Transverse colon (tissue), 4 donors: ENCODE measurements at regions not wholly inside any gene's neighbourhood (a gene's known extent, or its start where the extent isn't known, plus 50 kb on each side); places are given as distances from the start of the nearest gene placed in this dataset.

Experiments
- DNase-seq: peaks from one replicate; pipeline ENCODE4 v3.0.0-alpha.2; 2019
- H3K27ac ChIP-seq, 4 donors: fragments of 200-600 bp; sonication (generic); 2 replicates each; pipeline ENCODE4 v1.5.1; 2016 to 2018; ENCODE audit warnings: inconsistent platforms in 4 of 4
- H3K27me3 ChIP-seq: fragments of 200-600 bp; sonication (generic); 2 replicates; pipeline ENCODE4 v1.5.1; 2017; ENCODE audit warnings: inconsistent platforms
- H3K36me3 ChIP-seq, 4 donors: fragments of 200-600 bp; sonication (generic); 2 replicates each; pipeline ENCODE4 v1.5.1; 2017 to 2019; ENCODE audit warnings: inconsistent platforms in 4 of 4
- H3K4me1 ChIP-seq, 4 donors: fragments of 200-600 bp; sonication (generic); 2 replicates each; pipeline ENCODE4 v1.5.1; 2017 to 2020; ENCODE audit warnings: inconsistent platforms in 4 of 4
- H3K4me3 ChIP-seq, 4 donors: fragments of 200-600 bp; sonication (generic); 1 replicate in 1 of 4; 2 replicates in 3 of 4; pipeline versions ENCODE4 v1.5.1 to v1.6.1; 2017 to 2019; ENCODE audit warnings: inconsistent platforms in 4 of 4
- H3K9me3 ChIP-seq, 2 donors: fragments of 200-600 bp; sonication (generic); 2 replicates each; pipeline ENCODE4 v1.5.1; 2017 to 2019; ENCODE audit warnings: inconsistent platforms in 2 of 2
- CTCF ChIP-seq, 5 experiments: fragments of 200-600 bp in 3 of 5; fragments of 450-650 bp in 2 of 5; sonication (generic) in 3 of 5; IDR thresholded peaks; 1 replicate in 2 of 5; 2 replicates in 3 of 5; pipeline ENCODE4 v1.5.1; 2016 to 2017; ENCODE audit warnings: antibody characterized with exemption in 5 of 5, inconsistent platforms in 3 of 5, mild to moderate bottlenecking in 2 of 5, moderate library complexity in 1 of 5
- EP300 ChIP-seq: sonication (generic); formaldehyde crosslinking; IDR thresholded peaks from one replicate; pipeline ENCODE4 v1.6.1; 2017; ENCODE audit warnings: antibody characterized with exemption, low read depth
- POLR2A ChIP-seq: fragments of 450-650 bp; IDR thresholded peaks from one replicate; pipeline ENCODE4 v1.6.1; 2016; ENCODE audit warnings: antibody characterized with exemption, mild to moderate bottlenecking, moderate library complexity
- POLR2AphosphoS5 ChIP-seq, 3 donors: sonication (generic); formaldehyde crosslinking; IDR thresholded peaks; one replicate each; pipeline ENCODE4 v1.6.1; 2016; ENCODE audit warnings: antibody characterized with exemption in 3 of 3
- WGBS, 2 donors: methylation state at CpG; one replicate each; pipeline ENCODE4 v1.1.5; 2018; ENCODE audit warnings: low coverage in 1 of 2; 5-methylcytosine and 5-hydroxymethylcytosine counted together
- in situ Hi-C, 4 donors: fragments of 200-750 bp; cut with MboI; loops; one replicate each; pipeline versions ENCODE4 v1.15.0 to v1.15.1; 2017; ENCODE audit warnings: low sequenced_read_pairs in 3 of 4, low pct_ligation_motif_present in 1 of 4, low pct_unique_long_range_greater_than_20kb in 1 of 4
- intact Hi-C: fragments of 100-400 bp; cut with DNase I; formaldehyde crosslinking; loops from one replicate; pipeline ENCODE4 v1.15.1; 2023; ENCODE audit warnings: low total_unique reads

DNA sequence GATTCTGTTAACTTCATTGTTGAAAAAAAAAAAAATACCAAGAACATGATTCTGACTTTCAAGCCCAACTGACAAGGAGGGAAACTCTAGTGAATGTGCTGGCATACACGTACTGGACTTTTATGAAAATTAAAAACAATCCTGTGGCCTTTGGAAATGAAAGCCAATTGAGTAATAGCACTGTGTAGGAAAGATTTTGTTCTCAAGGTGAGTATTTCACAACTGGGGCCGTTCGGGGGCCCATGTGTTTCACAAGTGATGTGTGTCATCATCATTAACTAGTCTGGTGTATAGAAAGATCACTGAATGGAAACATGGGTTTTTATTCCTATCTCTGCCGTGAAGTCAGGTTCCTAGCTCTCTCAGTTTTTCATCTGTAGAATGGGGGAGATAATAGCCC lies 605.0 kb upstream of the CLINT1 start:
- H3K36me3 ChIP-seq = no peaks in the 10 kb centered on the region
- intact Hi-C loops = no loop called here
- WGBS, 2 donors = 53 to 61% methylated on average over 1 to 4 of the region's 4 CpGs
- TF ChIP-seq EP300 (no peak), POLR2AphosphoS5 (IDR thresholded peaks at IDR 0.05) (peak in 2 of 3 donors; percentile 22 to 54)
- H3K9me3 ChIP-seq = no peaks in the 10 kb centered on the region
- peaks cover 0 to 11% (median 2%) of the 10 kb centered on the region in 4 donors for H3K4me1 ChIP-seq
- peak overlapping the region in 3 of 4 donors; percentile 12 to 65 (median 49) for H3K27ac ChIP-seq
- in situ Hi-C loops = no loop called here
- H3K4me3 ChIP-seq = no peak overlapping the region
- peak; percentile 29 for DNase-seq
- H3K27me3 ChIP-seq = no peaks in the 10 kb centered on the region

DNA sequence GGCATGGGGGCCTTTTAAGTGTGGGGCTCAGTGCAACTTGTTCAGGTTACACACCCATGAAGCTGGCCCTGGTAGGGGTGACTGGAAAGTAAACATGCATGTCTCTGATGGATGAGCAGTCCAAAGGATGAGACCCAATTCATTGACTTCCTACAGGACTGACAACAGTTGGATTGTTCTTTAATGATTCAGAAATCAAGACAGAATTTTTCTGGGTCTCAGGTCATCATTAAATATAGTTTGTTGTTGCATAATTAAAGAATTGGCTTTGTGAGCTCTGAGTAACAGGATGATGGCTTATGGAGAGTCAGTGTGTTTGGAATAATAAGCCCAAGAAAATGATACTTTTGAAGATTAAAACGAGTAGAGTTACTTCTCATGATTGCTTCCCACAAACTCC lies 604.2 kb upstream of the CLINT1 start:
- no peaks in the 10 kb centered on the region for H3K9me3 ChIP-seq
- intact Hi-C loops (no loop called here), in situ Hi-C loops (no loop called here)
- H3K27me3 ChIP-seq = no peaks in the 10 kb centered on the region
- no peak for DNase-seq
- WGBS, 2 donors = 50 to 55% methylated on average over 1 of the region's 1 CpG
- peak overlapping the region in 2 of 4 donors; percentile 49 to 65 for H3K27ac ChIP-seq
- peaks cover 0 to 11% (median 2%) of the 10 kb centered on the region in 4 donors for H3K4me1 ChIP-seq
- H3K36me3 ChIP-seq = no peaks in the 10 kb centered on the region
- H3K4me3 ChIP-seq = no peak overlapping the region
- TF ChIP-seq POLR2A (no peak), EP300 (no peak), CTCF (IDR thresholded peaks at IDR 0.05) (no peak), POLR2AphosphoS5 (IDR thresholded peaks at IDR 0.05) (no peak)

DNA sequence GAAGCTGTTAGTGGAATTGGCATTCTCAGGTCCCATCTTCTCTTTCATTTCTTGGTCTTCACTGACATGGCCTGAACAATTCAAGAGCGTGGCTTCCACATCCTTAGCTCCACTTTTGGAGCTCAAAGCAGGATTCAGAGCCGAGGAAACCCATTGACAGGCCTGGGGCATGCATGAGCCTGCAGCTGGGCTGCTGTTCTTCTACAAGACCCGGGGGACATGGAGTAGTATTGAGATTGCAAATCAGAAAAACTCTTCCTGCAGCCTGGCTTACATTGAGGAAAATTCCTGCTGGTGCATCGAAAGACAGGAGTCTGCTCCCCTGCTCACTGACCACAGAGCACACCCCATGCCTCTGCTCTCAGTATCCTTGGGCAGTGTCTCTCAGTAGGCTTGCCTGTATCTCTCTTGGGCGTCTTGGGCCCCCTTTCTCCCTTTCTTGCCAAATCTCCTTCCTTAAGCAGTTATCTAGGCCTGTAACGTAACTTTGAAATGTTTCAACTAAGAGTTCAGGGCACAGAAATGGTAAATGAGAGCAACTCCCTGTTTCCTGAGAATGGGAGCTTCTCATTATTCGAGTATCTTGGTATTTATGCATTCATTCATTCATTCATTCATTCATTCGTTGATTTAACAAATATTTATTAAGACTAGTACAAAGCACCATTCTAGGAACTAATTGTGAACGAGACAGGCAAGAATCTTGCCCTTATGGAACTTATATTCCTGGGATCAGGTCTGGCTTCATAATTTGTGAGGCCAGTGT lies 603.6 kb upstream of the CLINT1 start:
- no peaks in the 10 kb centered on the region for H3K27me3 ChIP-seq
- in situ Hi-C loops = no loop called here
- 79 to 81% methylated on average over 5 to 9 of the region's 9 CpGs for WGBS, 2 donors

GRCh38 chr5:158461240-158461854 lies 602.4 kb upstream of the CLINT1 start:
- WGBS, 2 donors = 61 to 81% methylated on average over 2 to 4 of the region's 4 CpGs
- no peaks in the 10 kb centered on the region for H3K36me3 ChIP-seq
- in situ Hi-C loops (no loop called here), intact Hi-C loops (no loop called here)
- no peak overlapping the region for H3K4me3 ChIP-seq
- H3K9me3 ChIP-seq = no peaks in the 10 kb centered on the region
- H3K27me3 ChIP-seq = no peaks in the 10 kb centered on the region
- TF ChIP-seq EP300 = no peak
- no peak for TF ChIP-seq CTCF (IDR thresholded peaks at IDR 0.05)
- TF ChIP-seq POLR2A = no peak
- H3K4me1 ChIP-seq = peaks cover 0 to 11% (median 2%) of the 10 kb centered on the region in 4 donors
- H3K27ac ChIP-seq = peak overlapping the region in 2 of 4 donors; percentile 35 to 65
- DNase-seq = no peak

More for the DNA sequence above, 603.6 kb upstream of the CLINT1 start:
- intact Hi-C loops = no loop called here
- Histone ChIP-seq H3K27ac (peak overlapping the region in 2 of 4 donors; percentile 35 to 65), H3K4me1 (peaks cover 0 to 11% (median 2%) of the 10 kb centered on the region in 4 donors), H3K9me3 (no peaks in the 10 kb centered on the region), H3K36me3 (no peaks in the 10 kb centered on the region), H3K4me3 (no peak overlapping the region)
- TF ChIP-seq POLR2AphosphoS5 (IDR thresholded peaks at IDR 0.05) = no peak
- TF ChIP-seq CTCF (IDR thresholded peaks at IDR 0.05) = no peak
- TF ChIP-seq EP300 = no peak
- no peak for TF ChIP-seq POLR2A
- no peak for DNase-seq
